Prostate gland (tissue), 2 donors: ENCODE measurements at regions not wholly inside any gene's neighbourhood (a gene's known extent, or its start where the extent isn't known, plus 50 kb on each side); places are given as distances from the start of the nearest gene placed in this dataset.

Experiments
- POLR2AphosphoS5 ChIP-seq: sonication (generic); formaldehyde crosslinking; IDR thresholded peaks from one replicate; pipeline ENCODE4 v1.6.1; 2017; ENCODE audit warnings: antibody characterized with exemption
- TF ChIP-seq, protein P1 (sequence below), 4 experiments: fragments of 200-600 bp in 2 of 4; fragments of 450-650 bp in 2 of 4; sonication (generic) in 2 of 4; IDR thresholded peaks; 1 replicate in 3 of 4; 2 replicates in 1 of 4; pipeline ENCODE4 v1.5.1; 2016 to 2019; ENCODE audit warnings: antibody characterized with exemption in 4 of 4, mild to moderate bottlenecking in 2 of 4, moderate library complexity in 2 of 4

DNA sequence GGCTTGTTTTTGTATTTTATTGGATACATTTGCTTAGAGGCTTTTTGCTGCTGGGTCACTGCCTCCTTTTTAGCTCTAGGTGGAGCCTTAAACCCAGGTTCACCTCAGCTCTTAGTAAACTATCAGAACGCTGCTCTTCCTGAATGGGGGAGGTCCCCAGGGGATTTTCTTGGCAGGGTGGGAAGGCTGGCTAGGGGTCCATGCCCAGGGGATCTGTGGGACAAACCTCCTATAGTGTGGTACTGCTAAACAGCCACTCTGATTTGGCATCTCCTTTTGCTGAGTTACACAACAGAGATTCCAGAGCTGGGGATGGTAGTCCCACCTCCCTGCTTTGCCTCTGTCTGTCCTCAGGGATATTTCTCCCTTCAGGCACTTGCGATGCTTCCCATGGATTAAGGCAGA is 204.9 kb downstream of the ZIC5 start:
- TF ChIP-seq POLR2AphosphoS5, result no peak
- TF ChIP-seq, protein P1, sequence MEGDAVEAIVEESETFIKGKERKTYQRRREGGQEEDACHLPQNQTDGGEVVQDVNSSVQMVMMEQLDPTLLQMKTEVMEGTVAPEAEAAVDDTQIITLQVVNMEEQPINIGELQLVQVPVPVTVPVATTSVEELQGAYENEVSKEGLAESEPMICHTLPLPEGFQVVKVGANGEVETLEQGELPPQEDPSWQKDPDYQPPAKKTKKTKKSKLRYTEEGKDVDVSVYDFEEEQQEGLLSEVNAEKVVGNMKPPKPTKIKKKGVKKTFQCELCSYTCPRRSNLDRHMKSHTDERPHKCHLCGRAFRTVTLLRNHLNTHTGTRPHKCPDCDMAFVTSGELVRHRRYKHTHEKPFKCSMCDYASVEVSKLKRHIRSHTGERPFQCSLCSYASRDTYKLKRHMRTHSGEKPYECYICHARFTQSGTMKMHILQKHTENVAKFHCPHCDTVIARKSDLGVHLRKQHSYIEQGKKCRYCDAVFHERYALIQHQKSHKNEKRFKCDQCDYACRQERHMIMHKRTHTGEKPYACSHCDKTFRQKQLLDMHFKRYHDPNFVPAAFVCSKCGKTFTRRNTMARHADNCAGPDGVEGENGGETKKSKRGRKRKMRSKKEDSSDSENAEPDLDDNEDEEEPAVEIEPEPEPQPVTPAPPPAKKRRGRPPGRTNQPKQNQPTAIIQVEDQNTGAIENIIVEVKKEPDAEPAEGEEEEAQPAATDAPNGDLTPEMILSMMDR (IDR thresholded peaks at IDR 0.05), result no peak
